PC-3 (cell line): ENCODE measurements at regions not wholly inside any gene's neighbourhood (a gene's known extent, or its start where the extent isn't known, plus 50 kb on each side); places are given as distances from the start of the nearest gene placed in this dataset.

ENCODE experiments used
- ATAC-seq: fragments of 200-7000 bp; cut with Tn5 transposase; 2 replicates; pipeline ENCODE4 v1.9.1; 2020; ENCODE audit warnings: mild to moderate bottlenecking, moderate library complexity
- BruUV-seq: library from RNA; stranded (reverse); fragments of 400-500 nt; replicated peaks from 2 replicates; lab custom pipeline; 2021; lab: Mats Ljungman, UMichigan
- CTCF ChIA-PET: fragments of 300-600 bp; sonication (Branson Sonifier 250); formaldehyde crosslinking; loops from one replicate; lab custom pipeline; 2022; ENCODE audit warnings: antibody characterized with exemption; lab: Charles Lee
- POLR2A ChIA-PET: fragments of 300-600 bp; sonication (Branson Sonifier 250); formaldehyde crosslinking; loops from one replicate; lab custom pipeline; 2022; ENCODE audit warnings: antibody characterized with exemption; ENCODE audit not compliant: unreplicated experiment; lab: Charles Lee
- DNase-seq: peaks from one replicate; pipeline ENCODE4 v3.0.0-alpha.2; 2015
- H2AFZ ChIP-seq: fragments of 300-600 bp; sonication (generic); 2 replicates; pipeline ENCODE4 v1.6.0; 2016; ENCODE audit warnings: antibody characterized with exemption, low read length
- H3F3A ChIP-seq: fragments of 300-600 bp; sonication (generic); one replicate; pipeline ENCODE4 v1.6.0; 2017; ENCODE audit warnings: antibody characterized with exemption, low read length, control low read depth, mild to moderate bottlenecking; ENCODE audit not compliant: unreplicated experiment
- H3K27ac ChIP-seq: fragments of 300-600 bp; sonication (generic); 2 replicates; pipeline ENCODE4 v1.5.1; 2016; ENCODE audit warnings: mild to moderate bottlenecking, low read length
- H3K27me3 ChIP-seq: fragments of 300-600 bp; sonication (generic); 2 replicates; pipeline ENCODE4 v1.6.1; 2016; ENCODE audit warnings: low read length, mixed read lengths
- H3K36me3 ChIP-seq: fragments of 300-600 bp; sonication (generic); 2 replicates; pipeline ENCODE4 v1.6.1; 2016; ENCODE audit warnings: low read depth, mixed run types, low read length, mixed read lengths
- H3K4me1 ChIP-seq: fragments of 300-600 bp; sonication (generic); 2 replicates; pipeline ENCODE4 v1.5.1; 2016; ENCODE audit warnings: low read length; ENCODE audit not compliant: insufficient read depth
- H3K4me2 ChIP-seq: fragments of 300-600 bp; sonication (generic); 2 replicates; pipeline ENCODE4 v1.6.0; 2016; ENCODE audit warnings: low read length
- H3K4me3 ChIP-seq: fragments of 300-600 bp; sonication (generic); 2 replicates; pipeline ENCODE4 v1.5.1; 2016; ENCODE audit warnings: mild to moderate bottlenecking, low read length, mixed read lengths
- H3K79me2 ChIP-seq: fragments of 300-600 bp; sonication (generic); 2 replicates; pipeline ENCODE4 v1.6.1; 2017; ENCODE audit warnings: low read length, mixed read lengths
- H3K9ac ChIP-seq: fragments of 300-600 bp; sonication (generic); 2 replicates; pipeline ENCODE4 v1.6.0; 2016; ENCODE audit warnings: mild to moderate bottlenecking, low read length
- H3K9me2 ChIP-seq: fragments of 300-600 bp; sonication (generic); replicated peaks from 2 replicates; pipeline ENCODE4 v1.6.1; 2016; ENCODE audit warnings: mixed run types, low read length, mixed read lengths
- H3K9me3 ChIP-seq: fragments of 300-600 bp; sonication (generic); 2 replicates; pipeline ENCODE4 v1.6.1; 2016; ENCODE audit warnings: low read length, mixed read lengths
- H4K20me1 ChIP-seq: fragments of 300-600 bp; sonication (generic); 2 replicates; pipeline ENCODE4 v1.6.1; 2016; ENCODE audit warnings: low read length, mixed read lengths
- EZH2 ChIP-seq: fragments of 300-600 bp; sonication (generic); IDR thresholded peaks from one replicate; pipeline ENCODE4 v1.6.1; 2017; ENCODE audit warnings: antibody characterized with exemption, mild to moderate bottlenecking, low read length; ENCODE audit not compliant: unreplicated experiment
- EZH2phosphoT487 ChIP-seq: fragments of 300-600 bp; sonication (generic); IDR thresholded peaks from 2 replicates; pipeline ENCODE4 v1.6.1; 2018; ENCODE audit warnings: mild to moderate bottlenecking, antibody characterized with exemption, low read length, borderline replicate concordance
- intact Hi-C: fragments of 100-400 bp; cut with micrococcal nuclease; formaldehyde crosslinking; loops from 2 replicates; pipeline ENCODE4 v1.9.0; 2023
- TF ChIP-seq, protein P1 (sequence below): fragments of 300-600 bp; sonication (generic); conservative IDR thresholded peaks from 2 replicates; pipeline ENCODE4 v1.5.1; 2017; ENCODE audit warnings: antibody characterized with exemption, low read depth, mild to moderate bottlenecking, low read length

GRCh38 chr7:130881091-130881798 is 147.2 kb upstream of the KLF14 start:
- H3K9me2 ChIP-seq, result no peaks in the 10 kb centered on the region
- peaks cover 12% of the 10 kb centered on the region for H4K20me1 ChIP-seq
- no peak overlapping the region for H3K4me2 ChIP-seq
- H3K4me3 ChIP-seq, result no peak overlapping the region
- peaks cover 89% of the 10 kb centered on the region for H3K36me3 ChIP-seq
- no peak overlapping the region for H3K27ac ChIP-seq
- DNase-seq, result no peak
- POLR2A ChIA-PET, result interaction anchor here (0.6 to 0.7 kb wide), 2 partner anchors 8 to 24 kb away, joined by 3 read pairs; no protein-coding TSS in a partner anchor
- H3K9ac ChIP-seq, result no peak overlapping the region
- H3K79me2 ChIP-seq, result peaks cover 71% of the 10 kb centered on the region
- H3F3A ChIP-seq, result peaks cover 38% of the 10 kb centered on the region
- peaks cover 31% of the 10 kb centered on the region for H3K4me1 ChIP-seq
- TF ChIP-seq EZH2phosphoT487 (no peak), EZH2 (no peak)
- TF ChIP-seq, protein P1, sequence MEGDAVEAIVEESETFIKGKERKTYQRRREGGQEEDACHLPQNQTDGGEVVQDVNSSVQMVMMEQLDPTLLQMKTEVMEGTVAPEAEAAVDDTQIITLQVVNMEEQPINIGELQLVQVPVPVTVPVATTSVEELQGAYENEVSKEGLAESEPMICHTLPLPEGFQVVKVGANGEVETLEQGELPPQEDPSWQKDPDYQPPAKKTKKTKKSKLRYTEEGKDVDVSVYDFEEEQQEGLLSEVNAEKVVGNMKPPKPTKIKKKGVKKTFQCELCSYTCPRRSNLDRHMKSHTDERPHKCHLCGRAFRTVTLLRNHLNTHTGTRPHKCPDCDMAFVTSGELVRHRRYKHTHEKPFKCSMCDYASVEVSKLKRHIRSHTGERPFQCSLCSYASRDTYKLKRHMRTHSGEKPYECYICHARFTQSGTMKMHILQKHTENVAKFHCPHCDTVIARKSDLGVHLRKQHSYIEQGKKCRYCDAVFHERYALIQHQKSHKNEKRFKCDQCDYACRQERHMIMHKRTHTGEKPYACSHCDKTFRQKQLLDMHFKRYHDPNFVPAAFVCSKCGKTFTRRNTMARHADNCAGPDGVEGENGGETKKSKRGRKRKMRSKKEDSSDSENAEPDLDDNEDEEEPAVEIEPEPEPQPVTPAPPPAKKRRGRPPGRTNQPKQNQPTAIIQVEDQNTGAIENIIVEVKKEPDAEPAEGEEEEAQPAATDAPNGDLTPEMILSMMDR, result no peak
- H3K27me3 ChIP-seq, result no peaks in the 10 kb centered on the region
- intact Hi-C loops, result no loop called here
- CTCF ChIA-PET, result no interaction called here
- ATAC-seq, result no peak
- BruUV-seq, result no TSS peak
- no peaks in the 10 kb centered on the region for H3K9me3 ChIP-seq
- no peak overlapping the region for H2AFZ ChIP-seq

DNA sequence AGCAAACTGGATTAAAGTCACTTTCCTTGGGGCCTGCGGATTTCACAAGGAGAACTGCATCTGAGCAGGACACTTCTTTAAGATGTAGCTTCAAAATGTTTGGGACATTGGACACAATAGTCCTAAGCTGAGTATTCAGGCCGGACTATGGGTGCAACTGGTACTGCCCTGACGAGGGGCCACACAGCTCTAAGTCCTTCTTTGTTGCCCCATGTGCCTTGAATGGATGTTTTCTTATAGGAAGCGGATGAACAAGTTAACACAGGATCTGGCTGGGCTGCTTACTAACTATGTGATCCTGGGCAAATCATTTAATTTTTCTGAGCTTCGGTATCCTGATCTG is 147.8 kb upstream of the KLF14 start:
- peaks cover 37% of the 10 kb centered on the region for H3K4me1 ChIP-seq

More for the DNA sequence above, 147.8 kb upstream of the KLF14 start:
- Histone ChIP-seq H3K36me3 (peaks cover 91% of the 10 kb centered on the region), H3K27ac (no peak overlapping the region), H3F3A (peaks cover 38% of the 10 kb centered on the region), H3K4me2 (no peak overlapping the region), H3K9me2 (no peaks in the 10 kb centered on the region), H3K9ac (no peak overlapping the region), H3K4me3 (no peak overlapping the region), H2AFZ (no peak overlapping the region), H3K27me3 (no peaks in the 10 kb centered on the region), H3K9me3 (no peaks in the 10 kb centered on the region), H3K79me2 (peaks cover 76% of the 10 kb centered on the region), H4K20me1 (peaks cover 12% of the 10 kb centered on the region)
- intact Hi-C loops, result no loop called here
- ChIA-PET POLR2A (interaction anchor here (0.6 to 0.7 kb wide), 2 partner anchors 9 to 23 kb away, joined by 3 read pairs; no protein-coding TSS in a partner anchor), CTCF (no interaction called here)
- TF ChIP-seq, protein P1, result no peak
- TF ChIP-seq EZH2, result no peak
- no peak for TF ChIP-seq EZH2phosphoT487
- DNase-seq (no peak), ATAC-seq (no peak)
- TSS peak; percentile 1 for BruUV-seq
